IMR-90 (cell line): ENCODE measurements at regions not wholly inside any gene's neighbourhood (a gene's known extent, or its start where the extent isn't known, plus 50 kb on each side); places are given as distances from the start of the nearest gene placed in this dataset.

Experiments used
- ATAC-seq: fragments of 200-7000 bp; cut with Tn5 transposase; 2 replicates; pipeline ENCODE4 v1.9.1; 2020; ENCODE audit warnings: low read depth, mild to moderate bottlenecking, moderate library complexity
- BruUV-seq: library from RNA; stranded (reverse); fragments of 400-500 nt; replicated peaks from 2 replicates; lab custom pipeline; 2021; lab: Mats Ljungman, UMichigan
- CTCF ChIA-PET: fragments of 300-600 bp; formaldehyde crosslinking; extraction: SDS; loops from one replicate; lab custom pipeline; 2021; ENCODE audit warnings: antibody characterized with exemption; lab: Yijun Ruan, JAX
- POLR2A ChIA-PET: fragments of 300-600 bp; sonication (Branson Sonifier 250); formaldehyde crosslinking; loops from one replicate; lab custom pipeline; 2022; ENCODE audit warnings: antibody characterized with exemption; ENCODE audit not compliant: unreplicated experiment; lab: Charles Lee
- DNase-seq: peaks from one replicate; pipeline ENCODE4 v3.0.0; 2013
- H2AFZ ChIP-seq: replicated peaks from 2 replicates; pipeline ENCODE3; 2013; ENCODE audit warnings: low read length, mild to moderate bottlenecking; ENCODE audit not compliant: poor library complexity
- H2AK5ac ChIP-seq: 2 replicates; pipeline ENCODE4 v1.6.1; 2013; ENCODE audit warnings: low read depth, low read length, inconsistent platforms
- H2AK9ac ChIP-seq: replicated peaks from 2 replicates; pipeline ENCODE3; 2013; ENCODE audit warnings: mild to moderate bottlenecking, low read depth, low read length, moderate library complexity; ENCODE audit not compliant: poor library complexity
- H2BK120ac ChIP-seq: 2 replicates; pipeline ENCODE4 v1.6.1; 2013; ENCODE audit warnings: low read depth, low read length, inconsistent platforms
- H2BK15ac ChIP-seq: 3 replicates; pipeline ENCODE4 v1.6.1; 2013; ENCODE audit warnings: low read depth, low read length, inconsistent platforms
- H2BK20ac ChIP-seq: 2 replicates; pipeline ENCODE4 v1.6.1; 2013; ENCODE audit warnings: low read depth, mild to moderate bottlenecking, inconsistent platforms, low read length, moderate library complexity
- H2BK5ac ChIP-seq: 2 replicates; pipeline ENCODE4 v1.6.1; 2013; ENCODE audit warnings: mild to moderate bottlenecking, low read depth, low read length, inconsistent platforms; ENCODE audit not compliant: poor library complexity, severe bottlenecking
- H3K14ac ChIP-seq: replicated peaks from 2 replicates; pipeline ENCODE4 v1.6.1; 2013; ENCODE audit warnings: low read depth, low read length, inconsistent platforms
- H3K18ac ChIP-seq: 2 replicates; pipeline ENCODE4 v1.6.1; 2013; ENCODE audit warnings: low read depth, low read length, control low read depth
- H3K23ac ChIP-seq: 2 replicates; pipeline ENCODE4 v1.6.1; 2013; ENCODE audit warnings: low read depth, low read length, inconsistent platforms
- H3K27ac ChIP-seq: 2 replicates; pipeline ENCODE4 v1.5.1; 2013; ENCODE audit warnings: mild to moderate bottlenecking, control low read depth, low read length; ENCODE audit not compliant: insufficient read depth
- H3K27me3 ChIP-seq: 2 replicates; pipeline ENCODE4 v1.6.1; 2013; ENCODE audit warnings: low read length; ENCODE audit not compliant: control insufficient read depth, insufficient read depth
- H3K36me3 ChIP-seq: 2 replicates; pipeline ENCODE4 v1.6.1; 2013; ENCODE audit warnings: low read length, mixed read lengths; ENCODE audit not compliant: control insufficient read depth, insufficient read depth
- H3K4ac ChIP-seq: 2 replicates; pipeline ENCODE4 v1.6.1; 2013; ENCODE audit warnings: low read depth, low read length, inconsistent platforms
- H3K4me1 ChIP-seq: 2 replicates; pipeline ENCODE4 v1.6.1; 2013; ENCODE audit warnings: low read length, mixed read lengths; ENCODE audit not compliant: control insufficient read depth, insufficient read depth
- H3K4me2 ChIP-seq: 2 replicates; pipeline ENCODE4 v1.6.1; 2013; ENCODE audit warnings: low read depth, mild to moderate bottlenecking, control low read depth, low read length, moderate library complexity
- H3K4me3 ChIP-seq: 2 replicates; pipeline ENCODE4 v1.5.1; 2013; ENCODE audit warnings: low read depth, mild to moderate bottlenecking, control low read depth, low read length, moderate library complexity; ENCODE audit not compliant: insufficient read depth
- H3K56ac ChIP-seq: 2 replicates; pipeline ENCODE4 v1.6.1; 2013; ENCODE audit warnings: low read length, inconsistent platforms; ENCODE audit not compliant: insufficient read depth; ENCODE audit errors: extremely low read depth
- H3K79me1 ChIP-seq, 2 experiments: 2 replicates each; pipeline ENCODE4 v1.6.1; 2013; ENCODE audit warnings: low read length in 2 of 2, inconsistent platforms in 1 of 2, low read depth in 1 of 2
- H3K9ac ChIP-seq: 2 replicates; pipeline ENCODE4 v1.6.1; 2013; ENCODE audit warnings: low read depth, low read length, control low read depth
- H3K9me1 ChIP-seq: 2 replicates; pipeline ENCODE4 v1.6.1; 2013; ENCODE audit warnings: low read length, inconsistent platforms; ENCODE audit not compliant: insufficient read depth
- H3K9me3 ChIP-seq: 2 replicates; pipeline ENCODE4 v1.6.1; 2013; ENCODE audit warnings: low read length; ENCODE audit not compliant: control insufficient read depth, insufficient read depth
- H4K20me1 ChIP-seq: 2 replicates; pipeline ENCODE4 v1.6.1; 2013; ENCODE audit warnings: low read length, inconsistent platforms; ENCODE audit not compliant: insufficient read depth
- H4K5ac ChIP-seq: 2 replicates; pipeline ENCODE4 v1.6.1; 2013; ENCODE audit warnings: mild to moderate bottlenecking, low read depth, low read length, control low read depth
- H4K8ac ChIP-seq, 2 experiments: 2 replicates each; pipeline ENCODE4 v1.6.1; 2013; ENCODE audit warnings: low read depth in 2 of 2, low read length in 2 of 2, control low read depth in 1 of 2, inconsistent platforms in 1 of 2
- H4K91ac ChIP-seq: 2 replicates; pipeline ENCODE4 v1.6.1; 2013; ENCODE audit warnings: low read depth, low read length, inconsistent platforms; ENCODE audit not compliant: insufficient read depth
- BHLHE40 ChIP-seq: fragments of 150-350 bp; IDR thresholded peaks from 2 replicates; pipeline ENCODE4 v1.6.1; 2016; ENCODE audit warnings: mild to moderate bottlenecking, low read depth, low read length
- CEBPB ChIP-seq: IDR thresholded peaks from 2 replicates; pipeline ENCODE4 v1.6.1; 2012; ENCODE audit warnings: low read depth, low read length, improper control_type of control experiment
- CHD1 ChIP-seq: IDR thresholded peaks from 2 replicates; pipeline ENCODE4 v1.6.1; 2012; ENCODE audit warnings: low read depth, low read length, improper control_type of control experiment
- CTCF ChIP-seq: conservative IDR thresholded peaks from 2 replicates; pipeline ENCODE4 v1.5.1; 2012; ENCODE audit warnings: mild to moderate bottlenecking, low read depth, low read length, improper control_type of control experiment
- FOS ChIP-seq: fragments of 150-350 bp; IDR thresholded peaks from 2 replicates; pipeline ENCODE4 v1.6.1; 2016; ENCODE audit warnings: low read depth, low read length
- MAFK ChIP-seq: IDR thresholded peaks from 2 replicates; pipeline ENCODE4 v1.6.1; 2012; ENCODE audit warnings: low read depth, low read length, improper control_type of control experiment
- MAZ ChIP-seq: IDR thresholded peaks from 2 replicates; pipeline ENCODE4 v1.6.1; 2012; ENCODE audit warnings: low read depth, mild to moderate bottlenecking, low read length, improper control_type of control experiment, moderate library complexity, borderline replicate concordance
- MXI1 ChIP-seq: IDR thresholded peaks from 2 replicates; pipeline ENCODE4 v1.6.1; 2012; ENCODE audit warnings: low read depth, mild to moderate bottlenecking, low read length, moderate library complexity, borderline replicate concordance
- NFE2L2 ChIP-seq: fragments of 150-350 bp; IDR thresholded peaks from 2 replicates; pipeline ENCODE4 v1.6.1; 2016; ENCODE audit warnings: low read depth, mild to moderate bottlenecking, low read length
- POLR2A ChIP-seq: IDR thresholded peaks from 2 replicates; pipeline ENCODE4 v1.6.1; 2012; ENCODE audit warnings: mild to moderate bottlenecking, low read depth, low read length
- RAD21 ChIP-seq: IDR thresholded peaks from 2 replicates; pipeline ENCODE4 v1.6.1; 2012; ENCODE audit warnings: low read length, improper control_type of control experiment
- RCOR1 ChIP-seq: IDR thresholded peaks from 2 replicates; pipeline ENCODE4 v1.6.1; 2012; ENCODE audit warnings: mild to moderate bottlenecking, low read length, improper control_type of control experiment; ENCODE audit not compliant: insufficient replicate concordance
- RFX5 ChIP-seq: IDR thresholded peaks from 2 replicates; pipeline ENCODE4 v1.8.0; 2012; ENCODE audit warnings: low read depth, mild to moderate bottlenecking, low read length, moderate library complexity
- SMC3 ChIP-seq: fragments of 150-350 bp; IDR thresholded peaks from 2 replicates; pipeline ENCODE4 v1.6.1; 2016; ENCODE audit warnings: low read depth, mild to moderate bottlenecking, antibody characterized with exemption, low read length, moderate library complexity
- whole genome bisulfite sequencing, 2 experiments: methylation state at CpG; one replicate each; pipeline versions ENCODE4 v1.1.5 to v1.1.7; 2013; ENCODE audit warnings: missing lambda C conversion rate in 2 of 2; ENCODE audit not compliant: insufficient read length in 1 of 2; ENCODE audit errors: extremely low coverage in 2 of 2; 5-methylcytosine and 5-hydroxymethylcytosine counted together
- dilution Hi-C: fragments of 300-500 bp; cut with HindIII; formaldehyde crosslinking; loops from one replicate; pipeline ENCODE4 v1.14.3; 2018; ENCODE audit warnings: low sequenced_read_pairs; ENCODE audit not compliant: unreplicated experiment
- in situ Hi-C: fragments of 300-500 bp; cut with MboI; formaldehyde crosslinking; loops from 3 replicates; pipeline ENCODE4 v1.14.3; 2019; ENCODE audit warnings: low sequenced_read_pairs, inconsistent platforms, mixed read lengths
- intact Hi-C: fragments of 100-400 bp; cut with micrococcal nuclease; formaldehyde crosslinking; loops from 2 replicates; pipeline ENCODE4 v1.10.0; 2022
- TF ChIP-seq, protein P1 (sequence below): fragments of 150-350 bp; IDR thresholded peaks from 2 replicates; pipeline ENCODE4 v1.6.1; 2016; ENCODE audit warnings: low read depth, mild to moderate bottlenecking, low read length, moderate library complexity, borderline replicate concordance
- TF ChIP-seq, protein P2 (sequence below): fragments of 150-350 bp; IDR thresholded peaks from 2 replicates; pipeline ENCODE4 v1.6.1; 2017; ENCODE audit warnings: mild to moderate bottlenecking, antibody characterized with exemption, low read length, low read depth

DNA sequence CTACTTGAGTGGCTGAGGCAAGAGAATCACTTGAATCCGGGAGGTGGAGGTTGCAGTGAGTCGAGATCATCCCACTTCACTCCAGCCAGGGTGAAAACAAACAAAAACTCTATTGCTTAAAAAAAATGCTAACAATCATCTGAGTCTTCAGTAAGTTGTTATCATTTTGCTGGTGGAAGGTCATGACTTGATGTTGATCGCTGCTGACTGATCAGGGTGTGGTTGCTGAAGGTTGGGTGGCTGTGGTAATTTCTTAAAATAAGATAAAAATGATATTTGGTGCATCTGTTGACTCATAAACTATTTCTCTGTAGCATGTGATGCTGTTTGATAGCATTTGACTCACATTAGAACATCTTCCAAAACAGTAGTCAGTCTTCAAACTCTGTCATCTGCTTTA lies 349.4 kb upstream of the PAPPA start:
- Histone ChIP-seq H3K79me1 (no peaks in the 10 kb centered on the region), H3K27me3 (no peaks in the 10 kb centered on the region), H2BK20ac (no peak overlapping the region), H3K4me1 (peaks cover 6% of the 10 kb centered on the region), H3K18ac (no peak overlapping the region), H3K9me3 (no peaks in the 10 kb centered on the region), H3K14ac (no peak overlapping the region), H4K5ac (no peak overlapping the region), H2AFZ (no peak overlapping the region), H2BK120ac (no peak overlapping the region), H3K9me1 (no peaks in the 10 kb centered on the region), H2BK5ac (no peak overlapping the region), H4K8ac (no peak overlapping the region), H3K27ac (no peak overlapping the region), H2BK15ac (no peak overlapping the region), H4K91ac (no peak overlapping the region), H2AK9ac (no peak overlapping the region), H3K9ac (no peak overlapping the region), H3K56ac (no peak overlapping the region), H4K20me1 (no peaks in the 10 kb centered on the region), H2AK5ac (no peak overlapping the region), H3K4ac (no peak overlapping the region), H3K4me3 (no peak overlapping the region), H3K4me2 (no peak overlapping the region), H3K23ac (no peak overlapping the region), H3K36me3 (no peaks in the 10 kb centered on the region)
- dilution Hi-C loops (no loop called here), intact Hi-C loops (no loop called here), in situ Hi-C loops (no loop called here)
- ATAC-seq (no peak), DNase-seq (no peak)
- ChIA-PET CTCF (no interaction called here), POLR2A (no interaction called here)
- WGBS, 2 experiments: no CpG with 5 or more reads among the region's 3 CpGs
- no peak for TF ChIP-seq POLR2A
- TF ChIP-seq SMC3: no peak
- no peak for TF ChIP-seq CHD1
- no peak for TF ChIP-seq CTCF
- TF ChIP-seq RAD21: no peak
- no peak for TF ChIP-seq MAZ
- no peak for TF ChIP-seq BHLHE40
- no peak for TF ChIP-seq MXI1
- TF ChIP-seq RCOR1: no peak
- TF ChIP-seq, protein P1, sequence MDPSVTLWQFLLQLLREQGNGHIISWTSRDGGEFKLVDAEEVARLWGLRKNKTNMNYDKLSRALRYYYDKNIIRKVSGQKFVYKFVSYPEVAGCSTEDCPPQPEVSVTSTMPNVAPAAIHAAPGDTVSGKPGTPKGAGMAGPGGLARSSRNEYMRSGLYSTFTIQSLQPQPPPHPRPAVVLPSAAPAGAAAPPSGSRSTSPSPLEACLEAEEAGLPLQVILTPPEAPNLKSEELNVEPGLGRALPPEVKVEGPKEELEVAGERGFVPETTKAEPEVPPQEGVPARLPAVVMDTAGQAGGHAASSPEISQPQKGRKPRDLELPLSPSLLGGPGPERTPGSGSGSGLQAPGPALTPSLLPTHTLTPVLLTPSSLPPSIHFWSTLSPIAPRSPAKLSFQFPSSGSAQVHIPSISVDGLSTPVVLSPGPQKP: no peak
- TF ChIP-seq NFE2L2: no peak
- no peak for TF ChIP-seq FOS
- TF ChIP-seq RFX5: no peak
- no peak for TF ChIP-seq CEBPB
- TF ChIP-seq MAFK: no peak
- TF ChIP-seq, protein P2, sequence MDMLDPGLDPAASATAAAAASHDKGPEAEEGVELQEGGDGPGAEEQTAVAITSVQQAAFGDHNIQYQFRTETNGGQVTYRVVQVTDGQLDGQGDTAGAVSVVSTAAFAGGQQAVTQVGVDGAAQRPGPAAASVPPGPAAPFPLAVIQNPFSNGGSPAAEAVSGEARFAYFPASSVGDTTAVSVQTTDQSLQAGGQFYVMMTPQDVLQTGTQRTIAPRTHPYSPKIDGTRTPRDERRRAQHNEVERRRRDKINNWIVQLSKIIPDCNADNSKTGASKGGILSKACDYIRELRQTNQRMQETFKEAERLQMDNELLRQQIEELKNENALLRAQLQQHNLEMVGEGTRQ: no peak
- no TSS peak for BruUV-seq
